HepG2 (cell line): ENCODE measurements at regions not wholly inside any gene's neighbourhood (a gene's known extent, or its start where the extent isn't known, plus 50 kb on each side); places are given as distances from the start of the nearest gene placed in this dataset.

Experiments
- ATAC-seq: fragments of 200-7000 bp; cut with Tn5 transposase; 3 replicates; pipeline ENCODE4 v1.9.1; 2020; ENCODE audit warnings: mild to moderate bottlenecking, moderate library complexity
- BruUV-seq: library from RNA; stranded (reverse); fragments of 400-500 nt; replicated peaks from 2 replicates; lab custom pipeline; 2021; lab: Mats Ljungman, UMichigan
- CTCF ChIA-PET: fragments of 300-600 bp; formaldehyde crosslinking; extraction: SDS; loops from one replicate; lab custom pipeline; 2021; ENCODE audit warnings: low total read pairs, inconsistent platforms, low intra/inter-chr PET ratio; lab: Yijun Ruan, JAX
- POLR2A ChIA-PET: fragments of 350-600 bp; sonication (Branson Sonifier 250); formaldehyde crosslinking; loops from one replicate; lab custom pipeline; 2020; ENCODE audit warnings: antibody characterized with exemption, inconsistent platforms; lab: Yijun Ruan, JAX
- DNase-seq: peaks from one replicate; pipeline ENCODE4 v3.0.0-alpha.2; 2015; ENCODE audit warnings: low spot score
- FAIRE-seq: peaks from 3 replicates; lab custom pipeline; 2011; peaks lifted over from hg19 to GRCh38; lab: Jason Lieb, UNC
- H2AFZ ChIP-seq: one replicate; pipeline ENCODE4 v1.6.1; 2011; ENCODE audit warnings: low read length, inconsistent platforms
- H3K27ac ChIP-seq: fragments of 300-600 bp; 3 replicates; pipeline ENCODE4 v1.8.0; 2011; ENCODE audit warnings: mixed run types, mild to moderate bottlenecking, mixed read lengths, low read length, inconsistent platforms; ENCODE audit not compliant: insufficient read depth; ENCODE audit errors: extremely low read length
- H3K27me3 ChIP-seq, 2 experiments: fragments of 200-600 bp in 1 of 2; 2 replicates in 1 of 2; 3 replicates in 1 of 2; pipeline versions ENCODE4 v1.6.0 to v1.8.0; 2011; ENCODE audit warnings: low read length in 2 of 2, mild to moderate bottlenecking in 2 of 2, moderate library complexity in 2 of 2, inconsistent platforms in 1 of 2; ENCODE audit not compliant: insufficient read depth in 2 of 2, control insufficient read depth in 1 of 2
- H3K36me3 ChIP-seq, 2 experiments: fragments of 200-600 bp in 1 of 2; replicated peaks in 1 of 2; 2 replicates in 1 of 2; 3 replicates in 1 of 2; pipeline versions ENCODE4 v1.5.1 to v1.8.0; 2011; ENCODE audit warnings: low read length in 2 of 2, inconsistent platforms in 1 of 2; ENCODE audit not compliant: insufficient read depth in 2 of 2, control insufficient read depth in 1 of 2
- H3K4me1 ChIP-seq: 2 replicates; pipeline ENCODE4 v1.5.1; 2012; ENCODE audit warnings: low read length, inconsistent platforms; ENCODE audit not compliant: insufficient read depth
- H3K4me2 ChIP-seq: 2 replicates; pipeline ENCODE4 v1.6.0; 2011; ENCODE audit warnings: low read depth, low read length, inconsistent platforms
- H3K4me3 ChIP-seq, 3 experiments: fragments of 200-600 bp in 1 of 3; sonication (generic), shearing (Covaris generic) in 1 of 3; replicated peaks in 1 of 3; 2 replicates each; pipeline ENCODE4 v1.5.1; 2011 to 2016; ENCODE audit warnings: low read length in 3 of 3, inconsistent platforms in 2 of 3, low read depth in 2 of 3, mild to moderate bottlenecking in 2 of 3, control low read depth in 1 of 3, mixed read lengths in 1 of 3; ENCODE audit not compliant: insufficient read depth in 1 of 3
- H3K79me2 ChIP-seq: one replicate; pipeline ENCODE4 v1.6.1; 2011; ENCODE audit warnings: low read length, inconsistent platforms; ENCODE audit not compliant: insufficient read depth
- H3K9ac ChIP-seq: 2 replicates; pipeline ENCODE4 v1.6.0; 2011; ENCODE audit warnings: mild to moderate bottlenecking, low read depth, low read length, inconsistent platforms; ENCODE audit not compliant: insufficient read depth
- H3K9me3 ChIP-seq: 2 replicates; pipeline ENCODE4 v1.5.1; 2012; ENCODE audit warnings: mild to moderate bottlenecking, low read length
- H4K20me1 ChIP-seq: 2 replicates; pipeline ENCODE4 v1.6.0; 2011; ENCODE audit warnings: inconsistent platforms, mild to moderate bottlenecking, low read length, moderate library complexity; ENCODE audit not compliant: insufficient read depth
- CEBPG ChIP-seq: IDR thresholded peaks from 2 replicates; pipeline ENCODE4 v1.6.1; 2016
- ETS1 ChIP-seq: sonication (generic); formaldehyde crosslinking; IDR thresholded peaks from 2 replicates; pipeline ENCODE4 v1.4.0; 2020; ENCODE audit warnings: missing genetic modification reagents
- ISL2 ChIP-seq: sonication (generic); formaldehyde crosslinking; IDR thresholded peaks from 2 replicates; pipeline ENCODE4 v1.5.0; 2020; ENCODE audit warnings: missing genetic modification reagents
- MED1 ChIP-seq: sonication (generic); formaldehyde crosslinking; IDR thresholded peaks from 2 replicates; pipeline ENCODE4 v1.4.0; 2020; ENCODE audit warnings: missing genetic modification reagents
- MEIS1 ChIP-seq: sonication (generic); formaldehyde crosslinking; IDR thresholded peaks from 2 replicates; pipeline ENCODE4 v1.9.0; 2021; ENCODE audit warnings: mild to moderate bottlenecking, missing genetic modification reagents, moderate library complexity, borderline replicate concordance
- NFYB ChIP-seq: sonication (generic); formaldehyde crosslinking; IDR thresholded peaks from 2 replicates; pipeline ENCODE4 v1.4.0; 2020; ENCODE audit warnings: missing genetic modification reagents
- NPAS2 ChIP-seq: sonication (generic); formaldehyde crosslinking; IDR thresholded peaks from 2 replicates; pipeline ENCODE4 v1.8.0; 2022; ENCODE audit warnings: mild to moderate bottlenecking, missing genetic modification reagents, borderline replicate concordance
- NR2F6 ChIP-seq, 2 experiments: IDR thresholded peaks; 2 replicates each; pipeline ENCODE4 v1.6.1; 2016; ENCODE audit warnings: antibody characterized with exemption in 1 of 2, mild to moderate bottlenecking in 1 of 2
- PHB2 ChIP-seq: fragments of 450-650 bp; IDR thresholded peaks from 2 replicates; pipeline ENCODE4 v1.6.1; 2018; ENCODE audit not compliant: partially characterized antibody
- RBM39 ChIP-seq: fragments of 200-400 bp; formaldehyde crosslinking; IDR thresholded peaks from one replicate; pipeline ENCODE4 v1.6.1; 2018; ENCODE audit warnings: antibody characterized with exemption, mild to moderate bottlenecking, low read depth, low read length; ENCODE audit not compliant: poor library complexity, severe bottlenecking
- SRSF1 ChIP-seq: fragments of 200-400 bp; formaldehyde crosslinking; optimal IDR thresholded peaks from 2 replicates; pipeline ENCODE3; 2017; ENCODE audit warnings: mild to moderate bottlenecking, low read depth, low read length, moderate library complexity
- TBL1XR1 ChIP-seq: fragments of 150-350 bp; IDR thresholded peaks from 2 replicates; pipeline ENCODE4 v1.6.1; 2014; ENCODE audit warnings: borderline replicate concordance, low read length; ENCODE audit not compliant: partially characterized antibody
- TBX2 ChIP-seq: sonication (generic); formaldehyde crosslinking; IDR thresholded peaks from 2 replicates; pipeline ENCODE4 v1.5.0; 2020; ENCODE audit warnings: missing genetic modification reagents, mild to moderate bottlenecking, borderline replicate concordance
- TP53 ChIP-seq: sonication (generic); formaldehyde crosslinking; conservative IDR thresholded peaks from 2 replicates; pipeline ENCODE4 v1.4.0; 2020; ENCODE audit warnings: missing genetic modification reagents
- U2AF2 ChIP-seq: fragments of 200-400 bp; formaldehyde crosslinking; IDR thresholded peaks from 2 replicates; pipeline ENCODE4 v1.6.1; 2017; ENCODE audit warnings: low read depth, mild to moderate bottlenecking, low read length
- XBP1 ChIP-seq: sonication (generic); formaldehyde crosslinking; IDR thresholded peaks from 2 replicates; pipeline ENCODE4 v1.5.0; 2020; ENCODE audit warnings: missing genetic modification reagents
- ZFP36 ChIP-seq: fragments of 150-350 bp; IDR thresholded peaks from 2 replicates; pipeline ENCODE4 v1.6.1; 2018; ENCODE audit warnings: borderline replicate concordance, low read length, low read depth; ENCODE audit not compliant: partially characterized antibody
- ZNF256 ChIP-seq: sonication (generic); formaldehyde crosslinking; conservative IDR thresholded peaks from 2 replicates; pipeline ENCODE4 v1.4.0; 2020; ENCODE audit warnings: missing genetic modification reagents
- ZNF335 ChIP-seq: sonication (generic); formaldehyde crosslinking; IDR thresholded peaks from 2 replicates; pipeline ENCODE4 v1.4.0; 2020; ENCODE audit warnings: missing genetic modification reagents
- ZNF343 ChIP-seq: sonication (generic); formaldehyde crosslinking; IDR thresholded peaks from 2 replicates; pipeline ENCODE4 v1.4.0; 2020; ENCODE audit warnings: mild to moderate bottlenecking, missing genetic modification reagents
- ZNF350 ChIP-seq: sonication (generic); formaldehyde crosslinking; IDR thresholded peaks from 2 replicates; pipeline ENCODE4 v1.4.0; 2020; ENCODE audit warnings: mild to moderate bottlenecking, low read depth, missing genetic modification reagents, borderline replicate concordance
- ZNF543 ChIP-seq: sonication (generic); formaldehyde crosslinking; IDR thresholded peaks from 2 replicates; pipeline ENCODE4 v1.4.0; 2020; ENCODE audit warnings: mild to moderate bottlenecking, missing genetic modification reagents
- ZNF660 ChIP-seq: sonication (generic); formaldehyde crosslinking; IDR thresholded peaks from 2 replicates; pipeline ENCODE4 v1.5.1; 2020; ENCODE audit warnings: mild to moderate bottlenecking, low read depth, missing genetic modification reagents, borderline replicate concordance
- WGBS: methylation state at CpG from one replicate; pipeline ENCODE4 v1.1.6; 2017; ENCODE audit warnings: low lambda C conversion rate; 5-methylcytosine and 5-hydroxymethylcytosine counted together
- in situ Hi-C: cut with HindIII; loops from 2 replicates; pipeline ENCODE4 v1.10.0; 2017; ENCODE audit warnings: low pct_unique_long_range_greater_than_20kb; ENCODE audit not compliant: extremely low pct_ligation_motif_present
- intact Hi-C: fragments of 100-400 bp; cut with micrococcal nuclease; formaldehyde crosslinking; loops from one replicate; pipeline ENCODE4 v1.10.0; 2022; ENCODE audit not compliant: unreplicated experiment

- FAIRE-seq (no peak), ATAC-seq (no peak), DNase-seq (no peak)
- no peak overlapping the region for H3K4me2 ChIP-seq
- no peaks in the 10 kb centered on the region for H4K20me1 ChIP-seq
- TF ChIP-seq MED1 (CRISPR knock-in tag) (no peak), XBP1 (no peak), ZFP36 (no peak), ZNF543 (CRISPR knock-in tag) (no peak), CEBPG (no peak), ZNF350 (CRISPR knock-in tag) (no peak), TP53 (no peak), ZNF335 (CRISPR knock-in tag) (no peak)
- no peaks in the 10 kb centered on the region for H3K36me3 ChIP-seq
- H3K27me3 ChIP-seq = no peaks in the 10 kb centered on the region
- no peak overlapping the region for H3K4me3 ChIP-seq
- in situ Hi-C loops = no loop called here
- H3K79me2 ChIP-seq = no peaks in the 10 kb centered on the region
- no peaks in the 10 kb centered on the region for H3K9me3 ChIP-seq
- WGBS = 87% methylated on average over 6 of the region's 6 CpGs
- ChIA-PET POLR2A (no interaction called here), CTCF (no interaction called here)
- no peak overlapping the region for H3K27ac ChIP-seq
- no peak overlapping the region for H2AFZ ChIP-seq
- BruUV-seq = no TSS peak
- intact Hi-C loops = no loop called here
- no peak overlapping the region for H3K9ac ChIP-seq
- H3K4me1 ChIP-seq = no peaks in the 10 kb centered on the region
Measured at GRCh38 chr12:89878327-89878726, 169.7 kb upstream of the ATP2B1 start.

- ChIA-PET POLR2A (no interaction called here), CTCF (no interaction called here)
- no TSS peak for BruUV-seq
- no peak for TF ChIP-seq NPAS2 (CRISPR knock-in tag)
- no peak for TF ChIP-seq RBM39
- TF ChIP-seq U2AF2 = no peak
- no peak for TF ChIP-seq MEIS1 (CRISPR knock-in tag)
- TF ChIP-seq ZNF660 (CRISPR knock-in tag) = no peak
- no peak for TF ChIP-seq ETS1 (CRISPR knock-in tag)
- TF ChIP-seq NFYB = no peak
- no peak for TF ChIP-seq ISL2
- TF ChIP-seq SRSF1 = no peak
- no peak for TF ChIP-seq ZNF343 (CRISPR knock-in tag)
- no peak for TF ChIP-seq PHB2
- no peak for TF ChIP-seq ZNF256 (CRISPR knock-in tag)
- no peak for TF ChIP-seq TBL1XR1
- TF ChIP-seq NR2F6 (IDR thresholded peaks at IDR 0.05) = no peak
- TF ChIP-seq NR2F6 (CRISPR knock-in tag; IDR thresholded peaks at IDR 0.05) = no peak
- TF ChIP-seq TBX2 = no peak
Measured at GRCh38 chr12:89877671-89878070, 169.0 kb upstream of the ATP2B1 start.

More at GRCh38 chr12:89877671-89878070, 169.0 kb upstream of the ATP2B1 start:
- intact Hi-C loops (no loop called here), in situ Hi-C loops (no loop called here)
- FAIRE-seq (no peak), ATAC-seq (no peak), DNase-seq (no peak)
- no peaks in the 10 kb centered on the region for H3K79me2 ChIP-seq
- WGBS = 27% methylated on average over 3 of the region's 3 CpGs
- H2AFZ ChIP-seq = no peak overlapping the region
- no peak overlapping the region for H3K4me3 ChIP-seq
- no peaks in the 10 kb centered on the region for H4K20me1 ChIP-seq
- H3K4me1 ChIP-seq = no peaks in the 10 kb centered on the region
- no peaks in the 10 kb centered on the region for H3K27me3 ChIP-seq
- no peaks in the 10 kb centered on the region for H3K9me3 ChIP-seq
- H3K4me2 ChIP-seq = no peak overlapping the region
- no peak overlapping the region for H3K9ac ChIP-seq
- no peaks in the 10 kb centered on the region for H3K36me3 ChIP-seq
- no peak overlapping the region for H3K27ac ChIP-seq
